Endothelial cell of umbilical vein (primary cell): ENCODE measurements at regions not wholly inside any gene's neighbourhood (a gene's known extent, or its start where the extent isn't known, plus 50 kb on each side); places are given as distances from the start of the nearest gene placed in this dataset.
"Not testable (repeated sequence)": the region's sequence is repeated elsewhere in the genome, so short reads cannot be mapped to it uniquely, and the experiment has no call there.

Experiments used
- BruUV-seq: library from RNA; stranded (reverse); fragments of 400-500 nt; replicated peaks from 2 replicates; lab custom pipeline; 2021; lab: Mats Ljungman, UMichigan
- CTCF ChIA-PET: fragments of 300-600, 350-600 bp; sonication (Branson Sonifier 250); formaldehyde crosslinking; loops from one replicate; lab custom pipeline; 2021; ENCODE audit warnings: antibody characterized with exemption, inconsistent platforms; lab: Charles Lee
- POLR2A ChIA-PET: fragments of 300-600, 350-600 bp; sonication (Branson Sonifier 250); formaldehyde crosslinking; loops from one replicate; lab custom pipeline; 2021; ENCODE audit warnings: antibody characterized with exemption, inconsistent platforms; lab: Charles Lee
- DNase-seq: peaks from one replicate; pipeline ENCODE4 v3.0.0-alpha.2; 2011; ENCODE audit warnings: low read depth, low spot score
- FAIRE-seq: peaks from 2 replicates; lab custom pipeline; 2011; peaks lifted over from hg19 to GRCh38; lab: Jason Lieb, UNC
- H2AFZ ChIP-seq: 2 replicates; pipeline ENCODE4 v1.6.0; 2012; ENCODE audit warnings: low read depth, low read length, control low read depth, inconsistent platforms
- H3K27ac ChIP-seq: 2 replicates; pipeline ENCODE4 v1.5.1; 2011; ENCODE audit warnings: low read depth, mild to moderate bottlenecking, control low read depth, low read length, moderate library complexity; ENCODE audit not compliant: insufficient read depth
- H3K27me3 ChIP-seq, 2 experiments: 2 replicates each; pipeline versions ENCODE4 v1.6.0 to v1.6.1; 2011; ENCODE audit warnings: low read length in 2 of 2, mixed read lengths in 1 of 2; ENCODE audit not compliant: control insufficient read depth in 2 of 2, insufficient read depth in 2 of 2
- H3K36me3 ChIP-seq, 2 experiments: 2 replicates in 1 of 2; 3 replicates in 1 of 2; pipeline ENCODE4 v1.5.1; 2011; ENCODE audit warnings: low read length in 2 of 2, mild to moderate bottlenecking in 1 of 2, moderate library complexity in 1 of 2; ENCODE audit not compliant: control insufficient read depth in 2 of 2, insufficient read depth in 2 of 2; ENCODE audit errors: extremely low read depth in 1 of 2
- H3K4me1 ChIP-seq: 3 replicates; pipeline ENCODE4 v1.5.1; 2011; ENCODE audit warnings: mild to moderate bottlenecking, low read length; ENCODE audit not compliant: control insufficient read depth, insufficient read depth; ENCODE audit errors: extremely low read depth
- H3K4me2 ChIP-seq: 2 replicates; pipeline ENCODE4 v1.6.1; 2011; ENCODE audit warnings: low read length, control low read depth, mixed read lengths; ENCODE audit not compliant: insufficient read depth
- H3K4me3 ChIP-seq, 3 experiments: fragments of 200-600 bp in 1 of 3; sonication (generic), shearing (Covaris generic) in 1 of 3; replicated peaks in 1 of 3; 2 replicates each; pipeline ENCODE4 v1.5.1; 2011 to 2016; ENCODE audit warnings: control low read depth in 3 of 3, low read length in 3 of 3, mild to moderate bottlenecking in 2 of 3, inconsistent platforms in 1 of 3, low read depth in 1 of 3, moderate library complexity in 1 of 3; ENCODE audit not compliant: insufficient read depth in 1 of 3
- H3K79me2 ChIP-seq: 2 replicates; pipeline ENCODE4 v1.6.0; 2012; ENCODE audit warnings: low read length, inconsistent platforms; ENCODE audit not compliant: control insufficient read depth, insufficient read depth
- H3K9ac ChIP-seq: replicated peaks from 2 replicates; pipeline ENCODE3; 2011; ENCODE audit warnings: low read length, control low read depth; ENCODE audit not compliant: insufficient read depth; ENCODE audit errors: extremely low read depth
- H3K9me1 ChIP-seq: replicated peaks from 3 replicates; pipeline ENCODE4 v1.6.0; 2011; ENCODE audit warnings: mild to moderate bottlenecking, low read length; ENCODE audit not compliant: control insufficient read depth, insufficient read depth; ENCODE audit errors: extremely low read depth
- H3K9me3 ChIP-seq: replicated peaks from 2 replicates; pipeline ENCODE4 v1.5.1; 2012; ENCODE audit warnings: low read length, inconsistent platforms; ENCODE audit not compliant: control insufficient read depth, insufficient read depth
- H4K20me1 ChIP-seq: replicated peaks from 2 replicates; pipeline ENCODE3; 2011; ENCODE audit warnings: mild to moderate bottlenecking, low read length; ENCODE audit not compliant: control insufficient read depth, insufficient read depth; ENCODE audit errors: extremely low read depth
- CTCF ChIP-seq, 2 donors: IDR thresholded peaks; 1 replicate in 1 of 2; 2 replicates in 1 of 2; pipeline ENCODE4 v1.5.1; 2011; ENCODE audit warnings: low read length in 2 of 2, mild to moderate bottlenecking in 2 of 2, moderate library complexity in 2 of 2, control low read depth in 1 of 2, inconsistent platforms in 1 of 2, low read depth in 1 of 2; ENCODE audit not compliant: insufficient read depth in 1 of 2; ENCODE audit errors: extremely low read depth in 1 of 2
- EZH2 ChIP-seq: IDR thresholded peaks from 2 replicates; pipeline ENCODE4 v1.6.1; 2012; ENCODE audit warnings: borderline replicate concordance, low read depth, mild to moderate bottlenecking, moderate library complexity, low read length, inconsistent platforms; ENCODE audit not compliant: severe bottlenecking
- FOS ChIP-seq: IDR thresholded peaks from 2 replicates; pipeline ENCODE4 v1.6.1; 2011; ENCODE audit warnings: mild to moderate bottlenecking, low read length, moderate library complexity, borderline replicate concordance; ENCODE audit not compliant: insufficient read depth
- GATA2 ChIP-seq: IDR thresholded peaks from 2 replicates; pipeline ENCODE4 v1.7.0; 2011; ENCODE audit warnings: low read depth, mild to moderate bottlenecking, moderate library complexity, mixed read lengths, low read length; ENCODE audit not compliant: insufficient read length, insufficient read depth
- JUN ChIP-seq: IDR thresholded peaks from 2 replicates; pipeline ENCODE4 v1.6.1; 2011; ENCODE audit warnings: borderline replicate concordance, low read depth; ENCODE audit not compliant: insufficient read length, insufficient read depth
- MYC ChIP-seq: IDR thresholded peaks from one replicate; pipeline ENCODE4 v1.6.1; 2011; ENCODE audit warnings: mild to moderate bottlenecking, low read depth, low read length
- POLR2A ChIP-seq: IDR thresholded peaks from 2 replicates; pipeline ENCODE4 v1.6.1; 2012; ENCODE audit warnings: low read depth, mild to moderate bottlenecking, control low read depth, low read length
- POLR2AphosphoS5 ChIP-seq: IDR thresholded peaks from 2 replicates; pipeline ENCODE4 v1.6.1; 2012; ENCODE audit warnings: low read depth, mild to moderate bottlenecking, control low read depth, low read length, moderate library complexity; ENCODE audit not compliant: insufficient read depth
- dilution Hi-C: fragments of 300-500 bp; cut with MboI; formaldehyde crosslinking; loops from one replicate; pipeline ENCODE4 v1.15.0; 2019; ENCODE audit warnings: low sequenced_read_pairs; ENCODE audit not compliant: extremely low pct_ligation_motif_present
- intact Hi-C: fragments of 100-400 bp; cut with micrococcal nuclease; formaldehyde crosslinking; loops from one replicate; pipeline ENCODE4 v1.10.0; 2022
- TF ChIP-seq, protein P1 (sequence below): IDR thresholded peaks from 2 replicates; pipeline ENCODE4 v1.6.1; 2011; ENCODE audit not compliant: insufficient read depth, insufficient read length

DNA sequence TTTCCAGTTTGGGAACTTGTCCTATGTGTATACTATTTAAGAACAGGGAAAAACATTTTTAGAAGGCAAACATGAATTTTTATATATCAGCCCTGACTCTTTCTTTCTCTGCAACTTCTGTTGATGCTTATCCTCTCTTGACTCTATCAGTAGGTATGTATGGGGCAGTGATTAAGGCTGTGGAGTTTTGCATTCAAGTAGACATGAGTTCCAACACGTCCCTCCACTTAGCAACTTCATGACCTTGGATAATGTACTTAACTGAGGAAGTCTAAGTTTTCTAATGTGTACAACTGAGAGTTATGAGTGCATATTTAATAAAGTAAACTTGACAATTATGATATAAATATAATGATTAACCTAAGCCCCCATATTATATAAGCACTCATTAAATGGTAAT lies 414.6 kb downstream of the TDRD3 start:
- no peak overlapping the region for H3K4me3 ChIP-seq
- ChIA-PET POLR2A (no interaction called here), CTCF (no interaction called here)
- H3K9me3 ChIP-seq = no peaks in the 10 kb centered on the region
- no peak overlapping the region for H3K9ac ChIP-seq
- peaks cover 4% of the 10 kb centered on the region for H3K4me1 ChIP-seq
- no peak for DNase-seq
- peak overlapping the region; percentile 7 for H3K27ac ChIP-seq
- BruUV-seq = no TSS peak
- H4K20me1 ChIP-seq = no peaks in the 10 kb centered on the region
- TF ChIP-seq CTCF (IDR thresholded peaks at IDR 0.05; ENCODE audit: extremely low read depth in 1 of 2, insufficient read depth in 1 of 2, low read depth in 1 of 2, low read length in 2 of 2) (no peak), POLR2A (no peak), EZH2 (no peak), FOS (no peak), POLR2AphosphoS5 (no peak), MYC (no peak), JUN (no peak), GATA2 (no peak)
- TF ChIP-seq, protein P1, sequence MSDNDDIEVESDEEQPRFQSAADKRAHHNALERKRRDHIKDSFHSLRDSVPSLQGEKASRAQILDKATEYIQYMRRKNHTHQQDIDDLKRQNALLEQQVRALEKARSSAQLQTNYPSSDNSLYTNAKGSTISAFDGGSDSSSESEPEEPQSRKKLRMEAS = no peak
- no peaks in the 10 kb centered on the region for H3K79me2 ChIP-seq
- H3K4me2 ChIP-seq = no peak overlapping the region
- H3K9me1 ChIP-seq = no peaks in the 10 kb centered on the region
- no peaks in the 10 kb centered on the region for H3K36me3 ChIP-seq
- no peak overlapping the region for H2AFZ ChIP-seq
- no peak for FAIRE-seq
- H3K27me3 ChIP-seq = no peaks in the 10 kb centered on the region
- dilution Hi-C loops (no loop called here), intact Hi-C loops (loop anchor here (2.0 kb wide), 1 partner anchor 53 kb away; no protein-coding TSS in a partner anchor)

GRCh38 chr13:60805640-60806039 lies 408.6 kb downstream of the TDRD3 start:
- BruUV-seq, dilution Hi-C loops, H4K20me1 ChIP-seq, H3K4me3 ChIP-seq, H3K9me1 ChIP-seq, CTCF ChIA-PET, H3K4me2 ChIP-seq, H3K79me2 ChIP-seq, H3K9ac ChIP-seq, POLR2A ChIA-PET, intact Hi-C loops, H3K4me1 ChIP-seq, DNase-seq, H3K27ac ChIP-seq, H3K27me3 ChIP-seq, H3K36me3 ChIP-seq, FAIRE-seq, H2AFZ ChIP-seq, H3K9me3 ChIP-seq: not testable (repeated sequence)
